ENCODE measurements at regions not wholly inside any gene's neighbourhood (a gene's known extent, or its start where the extent isn't known, plus 50 kb on each side); places are given as distances from the start of the nearest gene placed in this dataset.
"Not testable (repeated sequence)": the region's sequence is repeated elsewhere in the genome, so short reads cannot be mapped to it uniquely, and the experiment has no call there.

DNA sequence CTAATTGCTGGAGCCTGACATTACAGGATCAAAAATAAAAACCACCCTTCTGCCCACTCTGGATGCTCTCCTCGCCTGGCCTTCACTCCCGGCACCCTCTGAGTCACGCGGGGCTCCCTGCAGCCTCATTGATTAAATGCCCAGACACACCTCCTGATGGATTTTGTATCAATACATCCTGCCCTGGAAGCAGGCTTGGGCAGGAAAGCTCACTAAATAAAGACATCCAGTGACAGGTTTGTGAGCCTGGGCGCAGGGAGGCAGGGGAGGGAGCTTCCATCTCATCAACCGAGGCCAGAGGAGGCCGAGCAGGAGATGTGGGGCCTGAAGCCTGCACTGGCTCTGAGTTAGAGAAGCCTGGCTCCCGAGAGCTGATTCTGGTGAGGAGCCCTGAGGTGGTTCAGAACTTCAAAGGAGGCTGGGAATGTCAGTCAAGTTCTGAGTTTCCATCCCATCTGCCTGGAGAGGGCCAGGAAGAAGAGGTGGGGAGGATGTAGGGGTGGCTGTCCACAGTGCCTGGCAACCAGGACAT is 318.6 kb downstream of the ADGRD1 start:
- not testable (repeated sequence) for DNase-seq (ENCODE audit: low read depth in 2 of 2, low spot score in 1 of 2)

- no peak for DNase-seq (ENCODE audit: low read depth in 2 of 2, low spot score in 1 of 2)
Observed at GRCh38 chr12:131273291-131273845, 319.7 kb downstream of the ADGRD1 start.

GRCh38 chr12:131274061-131274460 is 320.4 kb downstream of the ADGRD1 start:
- DNase-seq (ENCODE audit: low read depth in 2 of 2, low spot score in 1 of 2): no peak

- no peak for DNase-seq (ENCODE audit: low read depth in 2 of 2, low spot score in 1 of 2)
Observed at GRCh38 chr12:131274906-131275305, 321.2 kb downstream of the ADGRD1 start.

- no peak for DNase-seq (ENCODE audit: low read depth in 2 of 2, low spot score in 1 of 2)
Observed at GRCh38 chr12:131275824-131276223, 322.1 kb downstream of the ADGRD1 start.

DNA sequence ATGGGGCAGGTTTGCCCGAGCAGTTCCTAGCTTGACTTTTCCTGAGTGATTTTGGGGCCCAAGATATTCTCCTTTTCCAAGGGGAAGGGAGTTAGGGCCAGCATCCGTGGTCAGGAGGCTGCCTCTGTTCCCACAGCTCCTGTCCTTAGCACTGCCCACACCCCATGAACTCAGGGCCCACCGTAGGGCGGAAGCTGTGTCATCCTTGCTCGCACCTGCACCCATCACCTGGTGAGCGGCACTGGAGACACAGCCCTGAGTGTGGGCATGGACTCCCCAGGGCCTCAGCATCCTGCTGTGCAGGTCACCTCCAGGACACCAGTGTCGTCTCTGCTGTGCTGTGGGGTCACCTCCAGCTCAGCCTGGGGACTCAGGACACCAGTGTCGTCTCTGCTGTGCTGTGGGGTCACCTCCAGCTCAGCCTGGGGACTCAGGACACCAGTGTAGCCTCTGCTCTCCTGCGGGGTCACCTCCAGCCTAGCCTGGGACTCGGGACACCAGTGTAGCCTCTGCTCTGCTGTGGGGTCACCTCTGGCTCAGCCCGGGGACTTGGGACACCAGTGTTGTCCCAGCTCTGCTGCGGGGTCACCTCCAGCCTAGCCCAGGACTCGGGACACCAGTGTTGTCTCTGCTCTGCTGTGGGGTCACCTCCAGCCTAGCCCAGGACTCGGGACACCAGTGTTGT is 322.9 kb downstream of the ADGRD1 start:
- DNase-seq (ENCODE audit: low read depth in 2 of 2, low spot score in 1 of 2): no peak

DNA sequence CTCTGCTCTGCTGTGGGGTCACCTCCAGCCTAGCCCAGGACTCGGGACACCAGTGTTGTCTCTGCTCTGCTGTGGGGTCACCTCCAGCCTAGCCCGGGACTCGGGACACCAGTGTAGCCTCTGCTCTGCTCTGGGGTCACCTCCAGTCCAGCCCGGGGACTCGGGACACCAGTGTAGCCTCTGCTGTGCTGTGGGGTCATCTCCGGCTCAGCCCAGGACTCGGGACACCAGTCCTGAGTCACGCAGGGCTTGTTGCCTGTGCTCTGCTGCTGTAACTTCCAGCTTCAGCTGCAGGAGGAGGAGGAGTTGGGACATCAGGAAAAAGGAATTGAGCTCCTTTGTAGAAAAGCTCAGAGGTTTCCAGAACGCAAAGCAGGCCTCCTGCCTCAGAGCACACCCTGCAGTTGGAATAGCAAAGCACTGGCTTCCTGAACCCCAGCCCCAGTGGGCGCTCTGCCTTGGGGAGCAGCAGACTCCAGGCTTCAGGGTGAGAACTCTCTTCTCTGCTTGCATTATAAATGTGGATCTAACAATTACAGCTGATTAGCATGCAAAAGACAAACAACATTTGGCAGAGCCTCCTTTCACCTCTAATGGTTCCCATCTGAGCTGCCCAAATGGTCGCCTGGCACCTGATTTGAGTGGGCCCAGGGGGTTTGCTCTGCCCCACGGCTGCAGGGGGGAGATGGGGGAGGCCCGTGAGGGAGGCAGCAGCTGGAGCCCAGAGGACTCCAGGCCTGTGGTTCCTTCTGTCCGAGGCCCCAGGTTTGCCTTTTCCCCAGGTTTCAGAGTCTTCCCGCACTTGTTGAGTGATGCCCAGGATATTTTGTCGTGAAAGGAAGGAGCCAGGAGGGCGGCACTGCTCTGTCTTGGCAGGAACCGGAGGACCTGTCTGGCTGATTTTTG is 323.7 kb downstream of the ADGRD1 start:
- DNase-seq (ENCODE audit: low read depth in 2 of 2, low spot score in 1 of 2): not testable (repeated sequence)

- DNase-seq (ENCODE audit: low read depth in 2 of 2, low spot score in 1 of 2): not testable (repeated sequence)
Observed at GRCh38 chr12:131278451-131279115, 324.9 kb downstream of the ADGRD1 start.

- DNase-seq (ENCODE audit: low read depth in 2 of 2, low spot score in 1 of 2): no peak
Observed at GRCh38 chr12:131279281-131279921, 325.7 kb downstream of the ADGRD1 start.

DNA sequence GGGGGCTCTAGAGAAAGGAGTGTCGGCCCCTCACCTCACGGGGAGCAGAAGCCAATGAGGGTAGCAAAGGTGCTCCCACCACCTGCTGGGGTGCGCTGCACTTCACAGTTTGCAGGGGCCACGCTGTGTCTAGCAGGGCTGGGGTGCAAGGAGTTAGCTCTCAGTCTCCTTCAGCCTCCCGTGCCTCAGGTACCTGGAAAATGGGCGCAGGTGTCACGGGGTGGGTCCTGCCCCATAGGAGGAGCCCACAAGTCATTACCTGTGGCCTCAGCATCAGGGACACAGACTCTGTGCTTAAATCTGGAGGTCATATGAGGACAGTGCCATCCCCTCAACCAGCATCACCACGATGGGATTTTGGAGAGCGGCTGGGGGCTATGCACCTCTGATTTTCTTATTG is 326.7 kb downstream of the ADGRD1 start:
- no peak for DNase-seq (ENCODE audit: low read depth in 2 of 2, low spot score in 1 of 2)

- DNase-seq (ENCODE audit: low read depth in 2 of 2, low spot score in 1 of 2): no peak
Observed at GRCh38 chr12:131281016-131281415, 327.3 kb downstream of the ADGRD1 start.

GRCh38 chr12:131282292-131283080 is 328.8 kb downstream of the ADGRD1 start:
- DNase-seq (ENCODE audit: low read depth in 2 of 2, low spot score in 1 of 2): no peak

GRCh38 chr12:131283191-131283861 is 329.6 kb downstream of the ADGRD1 start:
- DNase-seq (ENCODE audit: low read depth in 2 of 2, low spot score in 1 of 2): no peak

GRCh38 chr12:131283862-131284825 is 330.4 kb downstream of the ADGRD1 start:
- DNase-seq (ENCODE audit: low read depth in 2 of 2, low spot score in 1 of 2): not testable (repeated sequence)

DNA sequence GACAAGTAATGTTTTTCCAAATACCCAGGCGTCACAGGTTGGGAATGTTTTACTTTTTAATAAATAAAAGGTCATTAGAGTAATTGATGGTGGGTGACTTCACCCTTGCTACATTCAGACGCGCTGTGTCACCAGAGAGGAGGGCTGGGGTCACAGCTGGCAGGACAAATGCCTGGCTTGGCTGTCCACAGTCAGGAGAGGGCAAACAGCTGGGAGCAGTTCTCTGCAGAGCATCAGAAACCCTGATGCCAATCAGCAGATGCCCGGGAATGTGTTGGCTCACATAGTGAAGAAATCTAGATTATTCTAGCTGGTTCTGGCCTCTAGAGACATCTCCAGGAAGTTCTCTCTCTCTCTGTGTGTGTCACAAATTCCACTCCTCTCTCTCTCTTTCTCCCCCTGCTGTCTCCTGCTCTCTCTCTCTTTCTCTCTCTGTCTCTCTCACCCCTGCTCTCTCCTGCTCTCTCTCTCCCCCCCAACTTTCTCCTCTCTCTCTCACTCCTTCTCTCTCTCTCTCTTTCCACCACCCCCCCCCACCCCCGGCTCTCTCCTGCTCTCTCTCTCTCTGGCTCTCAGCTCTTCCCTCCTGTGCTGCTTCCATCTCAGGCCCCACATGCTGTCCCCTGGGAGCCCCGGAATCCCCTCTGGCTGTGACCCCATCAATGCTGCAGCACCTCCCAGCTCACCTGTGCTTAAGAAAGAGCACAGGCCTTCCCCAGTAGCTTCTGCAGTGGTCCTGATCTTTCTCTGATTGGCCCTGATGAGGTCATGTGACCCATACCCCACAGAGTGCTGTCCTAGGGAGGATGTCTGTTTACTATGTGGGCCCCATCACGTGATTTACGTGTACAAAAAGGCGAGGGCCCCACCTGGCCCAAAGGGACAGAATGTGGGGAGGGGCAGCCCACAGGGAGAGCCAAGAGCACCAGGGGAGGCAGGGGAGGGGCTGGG is 331.5 kb downstream of the ADGRD1 start:
- not testable (repeated sequence) for DNase-seq (ENCODE audit: low read depth in 2 of 2, low spot score in 1 of 2)

DNA sequence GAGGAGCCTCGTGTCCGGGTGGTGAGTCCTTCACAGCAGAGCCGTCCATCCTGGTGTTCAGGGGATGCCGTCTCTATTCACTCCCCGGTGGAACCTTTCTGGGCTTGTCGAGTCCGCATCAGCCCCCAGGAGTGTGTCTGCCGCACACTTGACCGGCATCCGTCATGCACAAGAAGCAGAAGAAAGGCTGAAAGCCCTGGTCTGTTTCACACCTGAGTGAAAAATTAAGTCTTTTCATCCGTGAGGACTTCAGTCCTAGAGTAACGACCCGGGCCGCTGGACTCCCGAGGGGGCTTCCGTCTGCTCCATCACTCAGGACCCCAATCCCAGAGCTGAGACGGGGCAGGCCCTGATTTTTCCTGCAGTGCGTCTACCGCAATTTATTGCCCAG is 332.2 kb downstream of the ADGRD1 start:
- DNase-seq (ENCODE audit: low read depth in 2 of 2, low spot score in 1 of 2): not testable (repeated sequence)

GRCh38 chr12:131286301-131286700 is 332.6 kb downstream of the ADGRD1 start:
- not testable (repeated sequence) for DNase-seq (ENCODE audit: low read depth in 2 of 2, low spot score in 1 of 2)
